Endothelial cell (in vitro differentiated cells): ENCODE measurements at regions not wholly inside any gene's neighbourhood (a gene's known extent, or its start where the extent isn't known, plus 50 kb on each side); places are given as distances from the start of the nearest gene placed in this dataset.

Experiments
- DNase-seq: peaks from one replicate; pipeline ENCODE4 v3.0.0; 2021; ENCODE audit warnings: low spot score
- H3K27ac Mint-ChIP-seq: one replicate; pipeline ENCODE4 v1.8.0; 2021; ENCODE audit warnings: mixed read lengths, inconsistent platforms; ENCODE audit not compliant: unreplicated experiment
- H3K27me3 Mint-ChIP-seq: one replicate; pipeline ENCODE4 v1.8.0; 2021; ENCODE audit warnings: mild to moderate bottlenecking, moderate library complexity, mixed read lengths, inconsistent platforms; ENCODE audit not compliant: unreplicated experiment
- H3K36me3 Mint-ChIP-seq: one replicate; pipeline ENCODE4 v1.8.0; 2021; ENCODE audit warnings: mild to moderate bottlenecking, low read depth, mixed read lengths, inconsistent platforms; ENCODE audit not compliant: unreplicated experiment
- H3K4me1 Mint-ChIP-seq: one replicate; pipeline ENCODE4 v1.8.0; 2021; ENCODE audit warnings: mild to moderate bottlenecking, mixed read lengths, inconsistent platforms; ENCODE audit not compliant: unreplicated experiment
- H3K4me3 Mint-ChIP-seq: one replicate; pipeline ENCODE4 v1.8.0; 2021; ENCODE audit warnings: mild to moderate bottlenecking, mixed read lengths, inconsistent platforms; ENCODE audit not compliant: unreplicated experiment
- H3K9me3 Mint-ChIP-seq: one replicate; pipeline ENCODE4 v1.8.0; 2021; ENCODE audit warnings: mixed read lengths, inconsistent platforms; ENCODE audit not compliant: unreplicated experiment
- CTCF ChIP-seq: fragments of 200-600 bp; sonication (generic); IDR thresholded peaks from one replicate; pipeline ENCODE4 v1.5.0; 2021; ENCODE audit warnings: antibody characterized with exemption; ENCODE audit not compliant: unreplicated experiment

- H3K27ac Mint-ChIP-seq = no peak overlapping the region
- no peak overlapping the region for H3K4me3 Mint-ChIP-seq
- TF ChIP-seq CTCF = no peak
- no peaks in the 10 kb centered on the region for H3K4me1 Mint-ChIP-seq
- no peak for DNase-seq
- no peaks in the 10 kb centered on the region for H3K9me3 Mint-ChIP-seq
- no peaks in the 10 kb centered on the region for H3K27me3 Mint-ChIP-seq
- no peaks in the 10 kb centered on the region for H3K36me3 Mint-ChIP-seq
These were observed 1014.8 kb downstream of the NR2F1-AS1 start for GRCh38 chr5:92566113-92566786.

- H3K4me3 Mint-ChIP-seq = no peak overlapping the region
- H3K9me3 Mint-ChIP-seq = no peaks in the 10 kb centered on the region
- DNase-seq = no peak
- no peaks in the 10 kb centered on the region for H3K4me1 Mint-ChIP-seq
- no peaks in the 10 kb centered on the region for H3K36me3 Mint-ChIP-seq
- TF ChIP-seq CTCF = no peak
- no peaks in the 10 kb centered on the region for H3K27me3 Mint-ChIP-seq
- H3K27ac Mint-ChIP-seq = no peak overlapping the region
These were observed 1015.3 kb downstream of the NR2F1-AS1 start for GRCh38 chr5:92565673-92566072.

- H3K4me1 Mint-ChIP-seq = no peaks in the 10 kb centered on the region
- H3K9me3 Mint-ChIP-seq = no peaks in the 10 kb centered on the region
- H3K27ac Mint-ChIP-seq = no peak overlapping the region
- H3K36me3 Mint-ChIP-seq = no peaks in the 10 kb centered on the region
- no peak for TF ChIP-seq CTCF
- no peak for DNase-seq
- H3K27me3 Mint-ChIP-seq = no peaks in the 10 kb centered on the region
- no peak overlapping the region for H3K4me3 Mint-ChIP-seq
These were observed 1019.0 kb downstream of the NR2F1-AS1 start for GRCh38 chr5:92562065-92562464.

GRCh38 chr5:92561411-92561959 is 1019.5 kb downstream of the NR2F1-AS1 start:
- no peak overlapping the region for H3K27ac Mint-ChIP-seq
- no peaks in the 10 kb centered on the region for H3K9me3 Mint-ChIP-seq
- no peak for TF ChIP-seq CTCF
- H3K36me3 Mint-ChIP-seq = no peaks in the 10 kb centered on the region
- H3K27me3 Mint-ChIP-seq = no peaks in the 10 kb centered on the region
- DNase-seq = no peak
- H3K4me1 Mint-ChIP-seq = no peaks in the 10 kb centered on the region
- no peak overlapping the region for H3K4me3 Mint-ChIP-seq

GRCh38 chr5:92560698-92561401 is 1020.2 kb downstream of the NR2F1-AS1 start:
- no peaks in the 10 kb centered on the region for H3K36me3 Mint-ChIP-seq
- H3K27me3 Mint-ChIP-seq = no peaks in the 10 kb centered on the region
- H3K4me1 Mint-ChIP-seq = no peaks in the 10 kb centered on the region
- H3K4me3 Mint-ChIP-seq = no peak overlapping the region
- DNase-seq = no peak
- no peaks in the 10 kb centered on the region for H3K9me3 Mint-ChIP-seq
- H3K27ac Mint-ChIP-seq = no peak overlapping the region
- TF ChIP-seq CTCF = no peak
